GM20431 (cell line): ENCODE measurements at regions not wholly inside any gene's neighbourhood (a gene's known extent, or its start where the extent isn't known, plus 50 kb on each side); places are given as distances from the start of the nearest gene placed in this dataset.

Experiments used
- in situ Hi-C: fragments of 300-500 bp; cut with MseI, MboI; formaldehyde crosslinking; loops from one replicate; pipeline ENCODE4 v1.15.0; 2020; ENCODE audit warnings: low sequenced_read_pairs; ENCODE audit not compliant: unreplicated experiment

- in situ Hi-C loops = no loop called here
Measured at GRCh38 chr6:164108869-164109769, 694.6 kb downstream of the QKI start.

DNA sequence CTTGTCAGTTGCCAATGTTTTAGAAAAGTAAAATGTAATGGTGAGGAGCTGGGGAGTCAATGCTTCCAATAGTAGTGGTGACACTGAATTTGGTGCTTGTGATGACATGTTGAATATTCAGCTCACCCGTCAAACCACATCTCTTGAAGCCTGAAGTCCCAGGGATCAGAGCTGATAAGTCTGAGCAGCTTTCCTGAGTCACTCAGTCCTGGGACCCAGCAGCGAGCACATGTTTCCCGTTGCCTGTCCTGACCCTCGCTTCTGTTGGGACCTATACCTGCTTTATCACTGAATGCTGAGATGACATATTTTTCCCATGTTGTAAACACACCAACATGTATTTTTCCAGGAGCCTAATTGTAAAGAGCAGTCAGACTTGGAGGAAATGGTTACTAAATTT, 693.6 kb downstream of the QKI start:
- in situ Hi-C loops = no loop called here

DNA sequence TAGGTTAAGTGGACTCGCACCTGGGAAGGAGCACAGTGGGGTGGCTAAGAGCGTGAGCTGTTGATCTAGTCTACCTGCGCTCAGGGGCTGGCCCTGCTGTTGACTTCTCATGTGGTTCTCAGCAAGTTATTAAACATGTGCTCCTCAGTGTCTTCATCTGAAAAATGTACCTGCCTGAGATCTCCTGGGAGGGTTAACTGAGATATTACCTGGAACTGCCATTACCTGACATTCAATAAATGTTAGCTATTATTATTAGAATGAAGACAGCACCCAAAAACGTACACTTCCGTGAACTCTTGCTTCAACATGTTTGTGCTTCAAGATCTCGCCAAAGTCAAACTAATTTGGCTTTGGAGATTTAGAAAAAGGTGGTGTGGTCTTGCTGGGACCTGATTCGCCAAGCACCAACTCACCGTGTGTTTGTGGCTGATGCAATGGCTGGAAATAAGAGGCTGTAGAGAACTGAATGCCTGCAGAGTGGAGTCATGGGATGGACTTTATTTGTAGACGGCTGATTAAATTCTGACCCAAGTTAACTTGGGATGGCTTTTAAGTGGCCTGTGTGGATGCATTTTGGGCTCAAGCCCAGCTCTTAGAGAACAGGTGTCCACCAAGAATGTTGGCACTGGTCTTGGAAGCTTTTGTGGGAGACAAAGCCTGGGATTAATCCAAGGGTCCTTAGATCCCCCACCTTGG, 692.9 kb downstream of the QKI start:
- in situ Hi-C loops = no loop called here

- in situ Hi-C loops = no loop called here
Measured at GRCh38 chr6:164106345-164106769, 691.8 kb downstream of the QKI start.

DNA sequence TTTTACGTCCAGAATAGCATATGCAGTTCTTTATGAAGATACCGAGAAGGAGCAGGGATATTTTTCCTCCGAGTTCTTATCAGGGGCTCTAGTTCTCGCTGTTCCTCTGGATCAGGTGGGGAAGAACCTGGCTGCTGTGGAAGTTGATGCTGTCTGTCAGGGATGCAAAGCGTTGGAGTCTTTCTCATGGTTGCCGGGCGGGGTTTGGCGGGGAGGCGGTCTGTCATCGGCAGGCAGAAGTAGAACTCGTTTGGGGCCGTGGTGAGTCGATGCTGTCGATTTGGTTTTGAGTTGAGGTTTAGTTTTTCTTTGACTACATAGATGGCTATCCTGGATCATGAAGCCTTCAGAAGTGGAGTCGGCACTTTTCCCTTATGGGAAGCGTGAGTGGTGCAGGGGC, 691.2 kb downstream of the QKI start:
- in situ Hi-C loops = no loop called here

GRCh38 chr6:164104432-164104831, 689.9 kb downstream of the QKI start:
- in situ Hi-C loops = no loop called here

DNA sequence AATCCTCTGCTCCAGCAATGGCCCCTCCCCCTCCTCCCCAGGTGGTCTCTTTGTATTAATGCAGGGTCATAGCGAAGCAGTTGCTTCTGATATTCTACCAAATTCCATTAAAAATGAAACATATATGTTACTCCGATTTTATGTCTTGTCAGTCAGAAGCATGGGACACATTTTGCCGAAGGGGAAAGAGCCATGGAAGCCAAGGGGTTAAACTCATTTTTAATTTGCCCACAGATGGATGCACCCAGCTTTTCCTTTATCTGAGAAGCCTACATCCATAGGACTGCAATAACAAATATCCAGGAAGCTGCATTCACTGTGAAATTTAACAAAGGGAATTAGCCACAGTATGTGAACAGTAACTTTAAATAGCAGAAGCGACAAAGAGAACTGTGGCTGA, 688.2 kb downstream of the QKI start:
- in situ Hi-C loops = no loop called here

- in situ Hi-C loops = no loop called here
Measured at GRCh38 chr6:164101859-164102258, 687.3 kb downstream of the QKI start.

DNA sequence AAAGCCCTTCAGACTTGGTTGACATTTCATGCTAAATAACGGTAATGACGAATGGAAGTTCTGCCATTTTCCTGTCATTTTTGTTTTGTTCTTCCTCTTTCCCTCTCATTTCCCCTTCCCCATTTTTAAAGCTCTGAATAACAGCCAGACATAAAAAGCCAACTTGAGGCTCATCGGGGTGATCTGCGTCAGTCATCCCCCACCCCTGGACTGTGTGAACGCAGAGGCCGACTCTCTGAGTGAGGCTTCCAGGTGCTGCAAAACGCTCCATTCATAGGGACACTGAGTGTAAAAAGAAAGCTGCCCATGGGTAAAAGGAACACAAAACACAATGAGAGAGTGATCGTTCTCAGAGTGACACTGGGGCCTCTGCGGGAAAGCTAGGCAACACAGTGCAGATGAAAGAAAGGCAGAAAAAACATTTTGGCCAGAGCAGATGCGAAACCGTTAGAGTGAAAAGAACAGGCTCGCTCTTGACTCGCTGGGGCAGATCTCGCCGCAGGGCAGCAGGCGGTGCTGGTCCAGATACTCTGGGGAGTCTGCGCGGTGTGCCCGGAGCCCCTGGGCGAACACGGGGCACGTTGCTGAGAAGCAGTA, 684.8 kb downstream of the QKI start:
- in situ Hi-C loops = no loop called here

DNA sequence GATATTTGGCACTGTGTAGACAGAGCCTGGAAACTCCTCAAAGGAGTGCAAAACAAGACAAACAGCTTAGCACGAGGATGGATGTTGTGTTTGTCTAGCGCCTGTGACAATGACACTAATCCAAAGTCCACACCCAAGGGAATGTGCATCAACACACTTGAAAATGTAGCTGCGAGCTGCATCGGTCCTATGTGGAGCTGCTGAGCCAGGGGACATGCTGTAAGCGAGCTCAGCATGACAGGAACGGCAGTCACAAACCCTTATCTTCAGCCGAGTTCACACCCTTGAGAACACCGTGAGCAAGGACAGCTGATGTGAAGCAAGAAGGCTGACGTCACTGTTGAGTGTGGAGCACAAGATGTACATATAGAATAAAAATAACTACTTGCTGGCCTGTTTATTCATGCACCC, 684.3 kb downstream of the QKI start:
- in situ Hi-C loops = no loop called here

- in situ Hi-C loops = no loop called here
Measured at GRCh38 chr6:164097551-164098398, 683.3 kb downstream of the QKI start.

- in situ Hi-C loops = no loop called here
Measured at GRCh38 chr6:164097056-164097455, 682.5 kb downstream of the QKI start.

GRCh38 chr6:164095056-164095455, 680.5 kb downstream of the QKI start:
- in situ Hi-C loops = no loop called here

GRCh38 chr6:164087870-164088269, 673.4 kb downstream of the QKI start:
- in situ Hi-C loops = no loop called here

DNA sequence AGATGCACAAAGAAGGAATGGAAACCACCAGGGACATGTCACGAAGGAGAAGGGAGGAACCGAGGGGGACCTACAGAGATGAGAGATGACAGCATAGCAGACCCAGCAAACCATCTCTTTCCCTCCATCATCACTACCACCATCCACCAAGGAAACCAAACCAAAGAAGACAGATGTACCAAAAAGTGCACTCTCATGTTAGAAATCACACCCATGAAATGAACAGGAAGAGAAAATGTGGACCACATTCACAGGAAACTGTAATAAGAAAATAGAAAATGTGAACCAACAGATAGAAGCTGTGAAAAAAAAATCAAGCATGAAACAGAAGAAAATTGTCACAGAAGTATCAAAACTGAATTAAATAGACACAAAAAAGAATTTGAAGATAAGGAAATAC, 672.7 kb downstream of the QKI start:
- in situ Hi-C loops = no loop called here

DNA sequence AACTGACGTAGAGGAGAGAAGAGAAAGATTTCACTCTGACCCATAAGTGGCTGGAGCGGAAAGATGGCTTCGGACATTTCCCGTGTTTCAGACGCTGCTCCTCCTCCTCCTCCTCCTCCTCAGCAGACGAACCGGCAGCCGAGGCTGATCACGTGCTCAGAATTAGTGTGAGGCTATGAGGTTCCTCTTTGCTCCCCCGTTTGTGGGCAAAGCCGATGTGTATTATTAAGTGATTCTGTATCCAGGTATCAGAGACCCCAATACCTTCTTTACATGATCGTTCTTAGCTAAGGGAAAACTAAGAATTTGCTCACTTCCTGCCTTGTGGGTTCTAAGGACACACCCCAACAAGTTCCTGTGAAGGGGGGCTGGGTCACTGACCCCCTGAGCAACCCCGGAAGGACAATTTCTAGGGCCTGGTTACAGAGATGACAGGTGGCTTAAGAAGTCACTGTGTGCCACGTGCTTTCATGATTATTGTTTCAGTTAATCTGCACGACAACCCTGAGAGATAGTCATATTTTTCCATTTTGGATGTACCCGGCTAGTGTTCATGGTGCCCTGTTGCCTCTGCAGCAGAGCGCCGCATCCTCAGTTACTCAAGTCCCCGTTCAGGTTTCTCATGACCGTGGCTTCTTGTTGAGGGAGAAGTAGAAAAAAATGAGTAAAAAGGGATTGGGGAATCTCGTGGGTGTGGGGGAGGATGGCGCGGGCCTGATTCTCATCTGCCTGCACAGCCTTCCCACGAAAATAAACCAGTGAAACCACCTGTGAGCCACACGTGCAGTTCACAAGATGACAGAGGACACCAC, 671.8 kb downstream of the QKI start:
- in situ Hi-C loops = no loop called here

DNA sequence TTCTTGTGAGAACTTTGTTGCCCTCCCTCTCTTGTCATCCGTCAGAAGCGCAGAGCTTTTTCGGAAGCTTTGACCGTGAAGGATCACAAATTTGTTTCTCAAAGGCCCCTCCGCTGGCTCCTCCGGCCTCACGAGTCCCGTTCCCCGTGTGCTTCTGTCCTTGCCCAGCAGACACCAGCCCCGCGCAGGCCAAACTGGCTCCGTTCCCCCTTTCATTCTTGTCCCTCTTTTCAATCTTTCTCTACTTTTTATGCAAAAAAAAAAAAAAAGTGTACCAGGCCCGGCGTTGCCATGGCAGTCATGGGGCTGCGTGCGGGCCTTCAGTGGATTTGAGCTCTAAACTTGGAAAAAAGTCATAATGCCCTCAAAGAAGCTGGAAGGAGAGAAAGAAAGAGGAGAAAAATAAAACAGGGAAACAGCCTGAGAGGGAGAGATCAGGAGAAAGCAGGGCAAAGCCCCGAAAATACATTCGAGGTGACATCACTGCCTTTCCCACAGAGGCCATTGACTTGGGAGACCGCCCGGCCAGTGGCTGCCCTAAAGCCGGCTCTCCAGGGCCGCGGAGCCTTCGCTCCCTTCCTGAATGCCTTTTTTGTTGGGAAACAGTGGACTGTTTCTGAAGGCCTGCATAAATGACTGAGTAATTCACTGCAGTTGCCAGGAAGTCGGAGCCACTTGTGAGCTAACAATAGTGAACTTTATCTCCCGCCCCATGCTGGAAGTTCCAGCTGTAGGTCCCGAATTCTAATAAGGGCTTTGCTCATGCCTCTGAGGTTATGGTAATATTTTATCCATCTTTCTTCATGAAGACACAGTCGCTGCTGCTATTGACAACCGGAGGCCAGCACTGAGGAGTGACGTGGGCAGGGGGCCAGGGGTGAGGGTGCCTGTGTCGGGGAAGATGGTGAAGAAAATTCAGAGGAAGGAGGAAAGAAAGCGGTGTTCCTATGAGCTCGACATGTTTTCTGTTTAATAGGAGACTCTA, 670.9 kb downstream of the QKI start:
- in situ Hi-C loops = no loop called here

DNA sequence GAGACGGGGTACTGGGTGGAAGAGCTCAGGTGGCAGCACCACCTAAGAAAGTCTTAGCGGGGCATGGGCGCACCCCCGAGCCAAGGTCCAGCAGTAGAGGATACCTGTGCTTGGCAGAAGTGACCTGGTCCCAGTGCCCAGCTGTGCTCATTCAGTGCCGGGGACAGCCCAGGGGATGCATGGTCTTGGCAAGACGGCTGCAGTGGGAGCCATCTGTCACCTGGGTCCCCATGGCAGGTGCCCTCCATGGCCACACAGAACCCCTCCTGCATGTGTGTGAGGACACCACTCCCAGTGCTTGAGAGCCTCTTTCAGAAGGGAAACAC, 664.7 kb downstream of the QKI start:
- in situ Hi-C loops = no loop called here
